ENCODE measurements at regions not wholly inside any gene's neighbourhood (a gene's known extent, or its start where the extent isn't known, plus 50 kb on each side); places are given as distances from the start of the nearest gene placed in this dataset.

DNA sequence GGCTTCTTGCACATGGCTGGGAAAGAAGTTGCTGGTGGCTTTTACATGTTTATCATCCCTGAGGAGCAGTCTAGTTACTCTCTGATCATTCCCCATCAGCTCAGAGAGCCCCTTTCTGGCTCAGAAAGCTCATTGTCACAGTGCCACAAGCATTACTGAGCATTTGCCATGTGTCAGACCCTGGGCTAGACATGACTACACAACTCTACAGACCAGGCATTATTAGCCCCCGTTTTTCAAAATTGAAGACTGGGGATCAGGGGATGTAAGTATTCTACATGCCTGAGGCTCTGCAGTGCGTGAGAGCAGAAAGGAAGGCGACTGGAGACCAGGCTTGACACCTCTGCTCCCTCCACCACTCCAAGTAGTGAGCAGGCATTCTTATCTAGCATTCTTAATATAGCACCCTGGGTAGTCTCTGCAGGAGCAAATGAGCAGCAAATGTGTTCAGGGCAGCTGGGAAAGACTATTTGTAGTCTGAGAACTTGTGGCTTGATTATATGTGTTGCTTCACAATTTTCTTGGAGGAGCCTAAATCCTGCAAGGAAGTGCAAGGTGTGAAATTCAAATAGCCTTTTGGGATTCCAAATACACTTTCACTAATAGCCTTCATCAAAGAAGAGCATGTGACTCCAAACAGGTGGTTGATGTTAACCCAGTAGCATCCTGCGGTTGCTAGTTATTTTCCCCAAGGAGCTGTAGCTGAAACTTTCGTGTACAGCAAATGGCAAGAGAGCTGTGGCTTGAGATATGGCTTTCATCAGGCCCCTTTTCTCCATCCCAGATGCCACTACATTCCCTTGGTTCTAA lies 143.2 kb downstream of the DDX1 start:
- Mint-ChIP-seq H3K4me3 (no peak overlapping the region), H3K4me1 (no peaks in the 10 kb centered on the region), H3K27ac (no peak overlapping the region), H3K27me3 (peaks cover 4% of the 10 kb centered on the region), H3K36me3 (no peaks in the 10 kb centered on the region), H3K9me3 (no peaks in the 10 kb centered on the region)

DNA sequence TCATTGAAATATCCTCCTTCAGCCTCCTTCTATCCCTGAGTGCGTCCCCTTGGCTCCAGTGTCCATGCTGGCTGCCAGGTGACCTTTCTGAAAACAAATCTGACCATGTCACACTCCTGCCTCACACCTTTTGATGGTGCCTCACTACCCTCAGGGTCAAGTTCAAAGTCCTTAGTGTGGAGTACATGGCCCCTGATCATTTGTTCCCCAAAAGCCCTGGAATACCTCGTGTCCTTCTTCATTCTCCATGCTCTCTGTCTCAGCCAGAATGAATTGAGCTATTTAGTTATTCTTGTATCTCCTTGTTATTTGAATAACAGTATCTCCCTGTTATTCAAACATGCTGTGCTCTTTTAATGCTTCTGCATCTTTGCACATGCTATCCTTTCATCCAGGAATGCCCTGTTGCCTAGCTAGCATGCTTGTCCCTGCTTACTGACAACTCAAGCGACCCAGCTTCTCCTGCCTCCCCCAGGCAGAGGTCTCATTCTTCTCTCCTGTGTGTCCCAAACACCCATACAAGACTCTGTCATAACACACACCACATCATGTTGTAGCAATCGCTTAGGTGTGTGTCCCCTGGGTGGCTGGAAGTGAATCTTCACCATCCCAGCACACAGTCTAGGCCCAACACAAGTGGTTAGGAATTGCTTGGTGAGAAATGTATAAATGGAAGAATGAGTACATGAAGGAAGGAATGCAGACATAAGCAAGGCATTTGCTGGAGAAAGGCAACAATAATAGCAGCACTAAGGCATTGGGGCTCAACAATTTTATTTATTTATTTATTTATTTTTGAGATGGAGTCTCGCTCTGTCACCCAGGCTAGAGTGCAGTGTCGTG lies 144.0 kb downstream of the DDX1 start:
- H3K36me3 Mint-ChIP-seq = no peaks in the 10 kb centered on the region
- H3K9me3 Mint-ChIP-seq = no peaks in the 10 kb centered on the region
- H3K4me3 Mint-ChIP-seq = no peak overlapping the region
- H3K27ac Mint-ChIP-seq = no peak overlapping the region
- H3K27me3 Mint-ChIP-seq = peaks cover 4% of the 10 kb centered on the region
- H3K4me1 Mint-ChIP-seq = no peaks in the 10 kb centered on the region

DNA sequence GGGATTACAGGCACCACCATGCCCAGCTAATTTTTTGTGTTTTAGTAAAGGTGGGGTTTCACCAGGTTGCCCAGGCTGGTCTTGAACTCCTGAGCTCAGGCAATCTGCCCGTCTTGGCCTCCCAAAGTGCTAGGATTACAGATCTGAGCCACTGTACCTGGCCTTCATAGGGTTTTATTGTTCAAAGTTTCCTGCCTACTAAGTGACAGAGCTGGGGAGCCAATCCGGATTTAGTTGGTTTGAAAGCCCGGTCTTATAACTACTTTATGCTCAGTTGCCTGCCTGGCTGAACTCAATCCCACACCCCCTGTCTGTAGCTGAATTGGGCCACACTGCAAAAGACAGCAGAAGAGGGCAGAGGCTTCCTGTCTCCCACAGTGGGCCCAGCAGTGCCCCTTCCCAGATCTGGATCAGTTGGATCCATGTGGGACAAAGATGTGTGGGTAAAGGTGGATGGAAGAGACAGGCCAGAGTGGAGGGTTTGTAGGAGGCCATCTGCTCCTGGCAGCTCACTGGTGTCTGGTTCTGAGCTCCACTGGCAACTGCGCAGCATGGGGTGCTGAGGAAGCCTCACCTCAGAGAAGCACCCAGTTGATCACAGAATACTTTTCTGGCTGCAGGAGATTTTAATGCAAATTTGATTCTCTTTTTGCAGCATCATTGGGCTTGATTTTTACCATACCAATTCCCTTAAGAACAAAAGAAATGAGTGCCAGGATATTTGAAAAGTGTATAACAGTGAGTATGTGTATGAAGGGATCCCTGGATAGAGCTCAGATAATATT lies 144.9 kb downstream of the DDX1 start:
- no peaks in the 10 kb centered on the region for H3K9me3 Mint-ChIP-seq
- H3K36me3 Mint-ChIP-seq = no peaks in the 10 kb centered on the region
- no peak overlapping the region for H3K4me3 Mint-ChIP-seq
- no peak overlapping the region for H3K27ac Mint-ChIP-seq
- H3K4me1 Mint-ChIP-seq = no peaks in the 10 kb centered on the region
- H3K27me3 Mint-ChIP-seq = peaks cover 4% of the 10 kb centered on the region

DNA sequence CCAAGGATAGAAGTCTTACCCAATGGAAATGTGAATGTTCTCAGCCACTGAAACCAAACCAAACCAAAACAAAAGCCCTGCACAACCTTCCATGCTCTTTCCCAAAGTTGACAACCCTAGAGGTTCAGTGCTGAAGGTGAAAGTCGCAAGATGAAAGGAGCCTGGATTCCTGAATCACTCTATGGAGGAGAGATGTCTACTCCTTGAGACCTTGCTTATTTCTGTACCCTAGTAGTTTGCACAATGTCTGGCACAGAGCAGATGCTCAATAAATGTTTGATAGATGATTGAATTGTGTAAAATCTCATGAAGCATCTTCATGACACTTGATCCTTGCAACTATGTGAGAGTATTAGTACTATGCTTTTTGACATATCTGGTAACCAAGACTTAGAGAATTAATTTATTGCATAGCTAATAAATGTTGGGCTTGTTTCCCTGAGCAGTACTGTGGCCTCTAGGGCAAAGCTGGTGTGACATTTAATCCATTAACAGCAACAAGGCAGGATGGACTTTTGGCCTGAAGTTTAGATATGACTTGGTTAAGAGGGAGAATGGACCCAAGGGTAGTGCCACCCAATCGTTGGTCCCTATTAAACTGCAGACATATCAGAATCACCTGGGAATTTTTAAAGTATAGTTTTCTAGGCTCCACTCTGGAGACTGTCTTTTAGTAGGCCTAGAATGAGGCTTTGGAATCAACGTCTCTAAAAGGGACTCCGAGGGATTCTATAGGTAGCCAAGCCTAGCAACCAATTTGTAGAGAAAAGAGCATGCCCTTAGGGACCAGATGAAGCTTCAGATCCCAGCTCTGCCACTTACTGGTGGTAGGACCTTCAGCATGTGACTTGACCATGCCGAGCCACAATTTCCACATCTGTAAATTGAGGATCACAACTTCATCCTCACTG lies 145.9 kb downstream of the DDX1 start:
- H3K4me3 Mint-ChIP-seq = no peak overlapping the region
- no peaks in the 10 kb centered on the region for H3K9me3 Mint-ChIP-seq
- peaks cover 6% of the 10 kb centered on the region for H3K27me3 Mint-ChIP-seq
- no peak overlapping the region for H3K27ac Mint-ChIP-seq
- H3K4me1 Mint-ChIP-seq = no peaks in the 10 kb centered on the region
- H3K36me3 Mint-ChIP-seq = no peaks in the 10 kb centered on the region

DNA sequence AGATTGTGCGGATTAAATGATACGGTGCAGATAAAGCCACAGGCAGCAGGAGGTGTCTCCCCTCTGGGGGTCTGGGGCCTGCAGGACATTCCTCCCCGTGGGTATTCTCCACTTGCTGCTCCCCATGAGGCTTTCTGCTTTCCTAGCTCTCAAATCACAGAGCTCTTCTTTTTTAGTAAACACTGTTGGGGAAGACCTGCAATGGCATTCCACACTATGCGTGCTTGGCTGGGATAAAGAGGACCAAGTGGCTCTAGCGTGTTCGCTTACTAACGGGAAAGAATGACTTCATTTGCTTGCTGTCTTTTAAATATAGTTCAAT lies 146.5 kb downstream of the DDX1 start:
- Mint-ChIP-seq H3K4me1 (no peaks in the 10 kb centered on the region), H3K27ac (no peak overlapping the region), H3K9me3 (no peaks in the 10 kb centered on the region), H3K36me3 (no peaks in the 10 kb centered on the region), H3K27me3 (peaks cover 7% of the 10 kb centered on the region), H3K4me3 (no peak overlapping the region)

DNA sequence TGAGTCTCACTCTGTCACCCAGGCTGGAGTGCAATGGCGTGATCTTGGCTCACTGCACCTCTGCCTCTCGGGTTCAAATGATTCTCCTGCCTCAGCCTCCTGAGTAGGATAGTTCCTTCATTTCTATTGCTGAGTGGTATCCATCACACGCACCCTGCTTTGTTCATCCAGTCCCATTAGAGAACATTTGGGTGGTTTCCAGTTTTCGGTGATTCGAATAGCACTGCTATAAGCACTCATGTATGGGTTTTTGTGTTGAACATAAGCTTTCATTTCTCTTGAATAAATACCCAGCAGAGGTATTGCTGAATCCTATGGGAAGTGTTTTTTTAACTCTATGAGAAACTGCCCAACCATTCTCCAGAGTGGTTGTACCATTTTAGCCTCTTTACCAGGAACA lies 147.3 kb downstream of the DDX1 start:
- H3K4me3 Mint-ChIP-seq = no peak overlapping the region
- no peaks in the 10 kb centered on the region for H3K9me3 Mint-ChIP-seq
- H3K36me3 Mint-ChIP-seq = no peaks in the 10 kb centered on the region
- no peaks in the 10 kb centered on the region for H3K4me1 Mint-ChIP-seq
- H3K27me3 Mint-ChIP-seq = peaks cover 6% of the 10 kb centered on the region
- H3K27ac Mint-ChIP-seq = no peak overlapping the region

DNA sequence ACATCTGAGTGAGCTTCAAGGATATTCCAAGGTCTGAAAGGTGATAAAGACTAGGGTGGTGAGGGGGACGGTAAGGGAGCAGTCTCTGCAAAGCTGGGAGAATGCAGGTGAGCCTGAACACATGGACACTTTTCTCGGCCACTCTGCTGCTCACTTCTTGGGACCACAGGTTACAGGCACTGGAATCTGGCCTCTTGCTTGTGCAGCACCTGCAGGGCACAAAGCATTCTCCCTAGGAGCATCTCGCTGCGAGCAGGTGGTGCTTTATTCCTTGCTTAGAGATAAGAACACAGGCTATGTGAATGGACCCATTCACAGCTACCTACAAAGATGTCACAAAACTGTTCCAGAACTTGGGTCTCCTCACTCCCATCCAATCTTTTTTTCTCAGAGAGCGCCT lies 153.2 kb downstream of the DDX1 start:
- no peaks in the 10 kb centered on the region for H3K36me3 Mint-ChIP-seq
- peaks cover 7% of the 10 kb centered on the region for H3K27me3 Mint-ChIP-seq
- no peak overlapping the region for H3K4me3 Mint-ChIP-seq
- H3K9me3 Mint-ChIP-seq = no peaks in the 10 kb centered on the region
- H3K27ac Mint-ChIP-seq = no peak overlapping the region
- no peaks in the 10 kb centered on the region for H3K4me1 Mint-ChIP-seq

DNA sequence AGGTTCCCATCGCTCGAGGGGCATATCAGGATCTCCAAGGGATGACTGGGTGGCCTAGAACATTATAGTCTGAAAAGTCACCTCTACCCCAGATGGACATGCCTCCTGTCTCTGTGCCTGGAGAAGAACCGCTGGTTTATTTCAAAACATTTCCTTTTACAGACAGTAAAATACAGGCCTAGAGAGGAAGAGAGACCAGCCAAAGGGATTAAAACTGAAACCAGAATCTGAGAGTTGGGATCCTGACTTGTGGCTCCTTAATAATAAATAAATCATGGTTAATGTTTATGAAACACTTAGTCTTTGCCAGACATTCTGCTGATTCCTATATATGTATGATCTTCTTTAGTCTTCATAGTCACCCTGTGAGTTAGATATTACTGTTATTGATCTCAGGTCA lies 153.7 kb downstream of the DDX1 start:
- H3K27ac Mint-ChIP-seq = no peak overlapping the region
- no peaks in the 10 kb centered on the region for H3K9me3 Mint-ChIP-seq
- no peaks in the 10 kb centered on the region for H3K36me3 Mint-ChIP-seq
- H3K27me3 Mint-ChIP-seq = peaks cover 7% of the 10 kb centered on the region
- H3K4me1 Mint-ChIP-seq = no peaks in the 10 kb centered on the region
- H3K4me3 Mint-ChIP-seq = no peak overlapping the region

DNA sequence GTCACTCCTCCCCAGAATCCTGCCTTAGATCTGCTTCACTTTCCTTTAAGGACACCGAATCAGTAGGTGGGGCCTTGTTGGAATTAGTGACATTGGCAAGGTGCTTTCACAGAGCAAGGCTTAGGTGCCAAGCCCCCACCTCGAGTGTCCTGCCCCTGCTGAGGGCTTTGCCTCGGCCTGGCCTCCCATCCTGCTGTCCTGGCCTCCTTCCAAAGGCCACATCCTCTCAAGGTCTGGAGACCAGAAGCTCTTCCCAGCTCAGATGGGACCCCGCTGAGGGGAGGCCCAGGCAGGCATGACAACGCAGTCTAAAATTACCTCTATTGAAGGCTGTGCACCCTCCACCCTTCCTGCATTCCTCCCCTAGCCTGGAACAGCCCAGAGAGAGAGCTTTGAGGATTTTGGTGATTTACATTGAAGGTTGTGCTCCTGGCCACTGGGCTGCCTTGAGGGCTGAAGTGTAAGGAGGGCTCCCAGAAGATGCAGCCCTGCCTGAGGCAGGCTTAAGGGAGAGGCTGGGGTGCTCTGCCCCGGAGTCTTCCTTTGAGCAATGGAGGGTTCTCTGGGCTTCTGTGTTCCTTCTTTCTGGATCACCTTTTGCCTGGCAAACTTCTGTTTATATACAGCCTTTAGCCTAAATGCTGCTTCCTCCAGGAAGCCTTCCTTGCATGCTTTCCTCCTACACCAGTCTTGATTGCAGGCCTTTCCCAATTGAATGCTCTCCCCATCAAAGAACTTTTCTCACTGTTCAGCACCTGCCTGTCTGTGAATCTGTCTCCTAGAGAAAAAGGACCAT lies 154.4 kb downstream of the DDX1 start:
- Mint-ChIP-seq H3K4me3 (no peak overlapping the region), H3K27ac (no peak overlapping the region), H3K27me3 (peaks cover 7% of the 10 kb centered on the region), H3K9me3 (no peaks in the 10 kb centered on the region), H3K36me3 (no peaks in the 10 kb centered on the region), H3K4me1 (no peaks in the 10 kb centered on the region)

DNA sequence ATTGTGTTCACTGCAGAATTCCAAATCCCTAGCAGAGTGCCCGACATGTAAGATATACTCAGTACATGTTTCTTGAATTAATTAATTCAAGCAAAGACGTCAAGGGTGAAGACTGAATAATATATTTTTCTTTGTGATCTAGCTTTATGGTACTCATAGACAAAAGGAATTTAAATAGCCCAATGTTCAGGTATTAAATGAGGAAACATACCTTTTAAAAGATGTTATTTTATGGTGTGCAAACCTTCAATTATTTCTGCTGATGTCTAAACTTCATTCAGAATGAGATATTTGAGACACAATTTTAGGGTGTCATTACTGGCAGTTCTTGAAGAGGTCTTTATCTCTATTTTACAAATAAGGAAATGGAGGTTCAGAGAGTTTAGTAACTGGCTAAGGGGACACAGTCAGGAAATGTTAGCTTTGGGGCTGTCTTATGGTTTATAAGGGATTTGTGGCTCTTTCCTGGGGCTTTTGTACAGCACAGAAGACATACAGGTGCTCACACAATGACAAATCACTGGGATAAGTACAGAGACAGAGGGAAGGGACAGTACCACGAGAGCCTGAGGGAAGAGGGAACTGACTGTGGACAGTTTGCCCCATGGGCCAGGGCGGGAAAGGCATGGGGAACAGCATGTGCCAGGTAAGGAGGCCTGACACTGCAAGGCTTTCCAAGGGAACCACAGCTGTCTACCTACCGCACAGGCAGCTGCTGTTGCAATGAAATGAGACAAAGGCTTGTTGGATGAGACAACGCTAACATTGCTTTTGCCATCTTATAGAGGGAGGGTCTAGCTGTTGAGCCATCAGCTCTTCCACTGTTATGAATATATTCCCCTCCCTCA lies 155.3 kb downstream of the DDX1 start:
- H3K27ac Mint-ChIP-seq = no peak overlapping the region
- peaks cover 4% of the 10 kb centered on the region for H3K27me3 Mint-ChIP-seq
- no peaks in the 10 kb centered on the region for H3K4me1 Mint-ChIP-seq
- H3K4me3 Mint-ChIP-seq = no peak overlapping the region
- H3K36me3 Mint-ChIP-seq = no peaks in the 10 kb centered on the region
- H3K9me3 Mint-ChIP-seq = no peaks in the 10 kb centered on the region

DNA sequence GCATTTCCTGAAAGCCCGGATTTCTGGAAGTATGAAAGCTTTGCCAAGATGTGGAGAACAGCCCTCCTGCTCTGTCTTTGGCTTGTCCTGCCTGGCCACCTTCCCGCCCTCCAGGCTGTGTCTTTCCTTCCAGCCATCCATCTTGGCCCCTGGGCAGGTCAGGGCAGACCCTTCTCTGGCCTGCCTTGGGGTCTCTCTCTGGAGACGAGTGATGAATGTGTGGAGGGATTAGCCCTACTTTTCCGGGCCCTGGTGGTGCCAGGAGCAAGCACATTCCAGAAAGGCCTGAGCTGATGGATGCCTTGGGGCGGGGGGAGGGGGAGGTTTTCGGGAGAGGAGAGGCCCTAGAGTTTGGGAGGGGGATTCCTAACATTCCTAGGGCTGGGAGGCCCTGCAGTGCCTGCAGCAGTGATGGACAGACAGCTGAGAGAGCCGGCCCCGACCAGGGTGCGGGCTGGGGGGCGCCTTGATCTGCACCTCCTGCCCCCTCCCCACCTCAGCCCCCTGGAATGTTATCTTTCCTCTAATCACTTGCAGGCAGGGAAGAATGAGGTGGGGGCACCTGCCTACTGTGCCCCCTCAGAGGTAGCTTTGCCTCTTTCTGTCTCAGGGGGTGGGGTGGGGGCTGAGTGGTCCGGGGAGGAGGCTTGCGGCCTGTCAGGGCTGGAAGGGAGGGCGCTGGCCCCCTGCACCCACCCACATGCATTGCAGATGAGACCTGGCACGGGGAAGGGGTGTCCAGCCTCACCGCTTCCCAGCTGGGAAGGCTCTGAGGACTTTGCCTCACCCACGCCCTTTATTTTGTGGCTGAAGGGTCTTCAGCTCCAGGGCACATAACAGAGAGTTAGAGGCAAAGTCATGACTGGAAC lies 156.2 kb downstream of the DDX1 start:
- no peaks in the 10 kb centered on the region for H3K36me3 Mint-ChIP-seq

DNA sequence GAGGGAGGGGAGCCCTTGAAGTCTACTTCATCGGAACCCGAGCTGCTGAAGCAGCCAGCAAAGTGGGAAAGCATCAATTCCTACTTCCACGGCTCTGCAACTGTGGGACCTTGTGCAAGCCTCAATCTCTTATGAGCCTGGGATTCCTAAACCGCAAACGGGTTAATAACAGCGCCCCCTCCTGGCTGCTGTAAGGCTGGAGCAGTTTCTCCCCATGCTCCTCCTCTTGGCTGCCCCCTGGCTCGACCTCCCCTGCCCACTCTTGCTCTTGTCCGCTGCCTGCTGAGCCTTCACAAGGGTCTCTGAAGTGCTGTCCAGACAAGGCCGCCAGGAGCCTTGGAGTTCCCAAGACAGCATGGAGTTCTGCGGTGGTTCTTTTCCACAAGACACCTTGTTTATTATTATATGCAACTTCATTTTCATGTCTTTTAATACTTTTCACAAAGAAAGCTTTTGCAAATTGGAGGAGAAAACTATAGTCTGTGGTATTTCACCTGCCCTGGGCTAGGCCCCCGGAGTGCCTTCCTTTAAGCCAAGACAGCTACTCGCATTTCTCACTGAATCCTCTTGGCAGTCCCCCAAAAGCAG lies 157.2 kb downstream of the DDX1 start:
- H3K27me3 Mint-ChIP-seq = peaks cover 2% of the 10 kb centered on the region
- H3K36me3 Mint-ChIP-seq = no peaks in the 10 kb centered on the region
- no peak overlapping the region for H3K4me3 Mint-ChIP-seq
- H3K27ac Mint-ChIP-seq = no peak overlapping the region
- H3K4me1 Mint-ChIP-seq = no peaks in the 10 kb centered on the region
- no peaks in the 10 kb centered on the region for H3K9me3 Mint-ChIP-seq

More for the DNA sequence above, 156.2 kb downstream of the DDX1 start:
- Mint-ChIP-seq H3K27me3 (peaks cover 4% of the 10 kb centered on the region), H3K4me1 (no peaks in the 10 kb centered on the region), H3K4me3 (no peak overlapping the region), H3K27ac (no peak overlapping the region), H3K9me3 (no peaks in the 10 kb centered on the region)
